Neuron (in vitro differentiated cells): ENCODE measurements at regions not wholly inside any gene's neighbourhood (a gene's known extent, or its start where the extent isn't known, plus 50 kb on each side); places are given as distances from the start of the nearest gene placed in this dataset.

Experiments
- H2AFZ ChIP-seq: one replicate; pipeline ENCODE4 v1.6.1; 2013; ENCODE audit warnings: low read depth, mild to moderate bottlenecking, inconsistent platforms, low read length, moderate library complexity
- H3K27me3 ChIP-seq: one replicate; pipeline ENCODE4 v1.6.1; 2013; ENCODE audit warnings: low read length; ENCODE audit not compliant: insufficient read depth
- H3K36me3 ChIP-seq: one replicate; pipeline ENCODE4 v1.6.1; 2013; ENCODE audit warnings: low read length; ENCODE audit not compliant: insufficient read depth
- H3K4me1 ChIP-seq: one replicate; pipeline ENCODE4 v1.6.1; 2013; ENCODE audit warnings: low read length; ENCODE audit not compliant: insufficient read depth
- H3K4me3 ChIP-seq: 2 replicates; pipeline ENCODE4 v1.5.1; 2013; ENCODE audit warnings: mild to moderate bottlenecking, low read length, moderate library complexity
- H3K9me3 ChIP-seq: one replicate; pipeline ENCODE4 v1.6.1; 2013; ENCODE audit warnings: low read length

- Histone ChIP-seq H3K36me3 (no peaks in the 10 kb centered on the region), H2AFZ (no peak overlapping the region), H3K4me1 (peaks cover 3% of the 10 kb centered on the region), H3K4me3 (no peak overlapping the region), H3K27me3 (peaks cover 5% of the 10 kb centered on the region), H3K9me3 (no peaks in the 10 kb centered on the region)
These were observed 79.5 kb downstream of the FAM161A start for GRCh38 chr2:61774351-61774750.

GRCh38 chr2:61771904-61772845 lies 81.7 kb downstream of the FAM161A start:
- Histone ChIP-seq H3K27me3 (peaks cover 5% of the 10 kb centered on the region), H2AFZ (no peak overlapping the region), H3K4me1 (no peaks in the 10 kb centered on the region), H3K4me3 (no peak overlapping the region), H3K9me3 (no peaks in the 10 kb centered on the region), H3K36me3 (no peaks in the 10 kb centered on the region)

GRCh38 chr2:61770746-61771145 lies 83.1 kb downstream of the FAM161A start:
- Histone ChIP-seq H3K4me1 (no peaks in the 10 kb centered on the region), H3K9me3 (no peaks in the 10 kb centered on the region), H2AFZ (no peak overlapping the region), H3K27me3 (peaks cover 5% of the 10 kb centered on the region), H3K4me3 (no peak overlapping the region), H3K36me3 (no peaks in the 10 kb centered on the region)

- no peak overlapping the region for H3K4me3 ChIP-seq
- no peaks in the 10 kb centered on the region for H3K36me3 ChIP-seq
- H3K4me1 ChIP-seq: no peaks in the 10 kb centered on the region
- H3K9me3 ChIP-seq: no peaks in the 10 kb centered on the region
- H3K27me3 ChIP-seq: peaks cover 5% of the 10 kb centered on the region
- H2AFZ ChIP-seq: no peak overlapping the region
These were observed 83.6 kb downstream of the FAM161A start for GRCh38 chr2:61770298-61770697.

GRCh38 chr2:61769093-61769675 lies 84.7 kb downstream of the FAM161A start:
- Histone ChIP-seq H3K27me3 (peaks cover 5% of the 10 kb centered on the region), H3K4me3 (no peak overlapping the region), H3K36me3 (no peaks in the 10 kb centered on the region), H3K9me3 (no peaks in the 10 kb centered on the region), H2AFZ (no peak overlapping the region), H3K4me1 (peaks cover 4% of the 10 kb centered on the region)

- Histone ChIP-seq H2AFZ (peak overlapping the region; percentile 78), H3K9me3 (no peaks in the 10 kb centered on the region), H3K4me1 (peaks cover 7% of the 10 kb centered on the region), H3K36me3 (no peaks in the 10 kb centered on the region), H3K4me3 (peak overlapping the region; percentile 72), H3K27me3 (no peaks in the 10 kb centered on the region)
These were observed 89.6 kb downstream of the FAM161A start for GRCh38 chr2:61764035-61764800.

- Histone ChIP-seq H3K4me1 (peaks cover 7% of the 10 kb centered on the region), H2AFZ (peak overlapping the region; percentile 7), H3K36me3 (no peaks in the 10 kb centered on the region)
These were observed 90.2 kb downstream of the FAM161A start for GRCh38 chr2:61763605-61764034.

GRCh38 chr2:61762292-61762691 lies 91.6 kb downstream of the FAM161A start:
- Histone ChIP-seq H3K4me1 (peaks cover 7% of the 10 kb centered on the region), H3K36me3 (no peaks in the 10 kb centered on the region), H3K27me3 (no peaks in the 10 kb centered on the region), H3K9me3 (no peaks in the 10 kb centered on the region), H2AFZ (no peak overlapping the region), H3K4me3 (no peak overlapping the region)

More at GRCh38 chr2:61763605-61764034, 90.2 kb downstream of the FAM161A start:
- H3K4me3 ChIP-seq: peak overlapping the region; percentile 72
- H3K27me3 ChIP-seq: no peaks in the 10 kb centered on the region
- H3K9me3 ChIP-seq: no peaks in the 10 kb centered on the region

- Histone ChIP-seq H3K9me3 (no peaks in the 10 kb centered on the region), H3K4me3 (no peak overlapping the region), H3K27me3 (no peaks in the 10 kb centered on the region), H3K36me3 (no peaks in the 10 kb centered on the region), H3K4me1 (peaks cover 6% of the 10 kb centered on the region), H2AFZ (no peak overlapping the region)
These were observed 94.1 kb downstream of the FAM161A start for GRCh38 chr2:61759718-61760117.

- Histone ChIP-seq H3K4me1 (peaks cover 3% of the 10 kb centered on the region), H3K9me3 (no peaks in the 10 kb centered on the region), H3K4me3 (no peak overlapping the region), H3K27me3 (no peaks in the 10 kb centered on the region), H2AFZ (no peak overlapping the region), H3K36me3 (no peaks in the 10 kb centered on the region)
These were observed 94.9 kb downstream of the FAM161A start for GRCh38 chr2:61759005-61759404.

GRCh38 chr2:61758159-61758558 lies 95.7 kb downstream of the FAM161A start:
- no peak overlapping the region for H2AFZ ChIP-seq
- H3K4me1 ChIP-seq: peaks cover 3% of the 10 kb centered on the region

GRCh38 chr2:61753512-61753911 lies 100.3 kb downstream of the FAM161A start:
- Histone ChIP-seq H3K4me3 (no peak overlapping the region), H2AFZ (no peak overlapping the region), H3K36me3 (no peaks in the 10 kb centered on the region), H3K4me1 (no peaks in the 10 kb centered on the region), H3K9me3 (peaks cover 2% of the 10 kb centered on the region), H3K27me3 (no peaks in the 10 kb centered on the region)

More at GRCh38 chr2:61758159-61758558, 95.7 kb downstream of the FAM161A start:
- Histone ChIP-seq H3K4me3 (no peak overlapping the region), H3K27me3 (no peaks in the 10 kb centered on the region), H3K9me3 (peaks cover 2% of the 10 kb centered on the region), H3K36me3 (no peaks in the 10 kb centered on the region)

GRCh38 chr2:61750624-61751023 lies 103.2 kb downstream of the FAM161A start:
- Histone ChIP-seq H3K27me3 (no peaks in the 10 kb centered on the region), H3K4me1 (no peaks in the 10 kb centered on the region), H3K36me3 (no peaks in the 10 kb centered on the region), H2AFZ (no peak overlapping the region), H3K4me3 (no peak overlapping the region), H3K9me3 (peaks cover 2% of the 10 kb centered on the region)
